ENCODE measurements at regions not wholly inside any gene's neighbourhood (a gene's known extent, or its start where the extent isn't known, plus 50 kb on each side); places are given as distances from the start of the nearest gene placed in this dataset.

DNA sequence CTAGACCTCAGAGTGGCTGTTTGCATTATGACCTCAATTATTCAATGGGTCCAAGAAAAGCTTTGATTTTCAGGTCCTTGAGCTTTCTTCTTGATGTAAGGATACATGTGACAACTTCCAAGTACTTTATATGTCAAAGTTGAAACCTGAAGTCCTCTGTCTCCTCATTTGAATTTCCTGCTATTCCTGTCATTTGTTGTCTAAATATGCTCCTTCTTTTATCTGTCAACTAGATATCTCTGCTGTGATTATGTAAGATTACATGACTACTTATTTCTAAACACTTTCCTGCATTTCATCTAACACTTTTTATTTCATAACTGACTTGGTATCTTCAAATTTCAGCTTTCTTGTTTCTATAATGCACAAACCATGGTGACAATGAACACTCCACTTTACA lies 670.0 kb upstream of the FAM174A start:
- Mint-ChIP-seq H3K27ac (no peak overlapping the region), H3K36me3 (ENCODE audit: insufficient read depth in 1 of 3, low read depth in 3 of 3) (no peaks in the 10 kb centered on the region; a peak in 1 of 7 replicates), H3K4me1 (no peaks in the 10 kb centered on the region), H3K27me3 (ENCODE audit: low read depth) (no peaks in the 10 kb centered on the region), H3K4me3 (no peak overlapping the region), H3K9me3 (peaks cover 0 to 6% of the 10 kb centered on the region in 2 experiments; a peak in 2 of 5 replicates)
- Histone ChIP-seq H2BK120ac (ENCODE audit: low read depth, low read length, poor library complexity, severe bottlenecking) (no peak overlapping the region), H4K91ac (ENCODE audit: insufficient read length, low read depth, low read length) (no peak overlapping the region), H4K20me1 (ENCODE audit: control insufficient read depth, insufficient read depth, insufficient read length) (no peaks in the 10 kb centered on the region), H2BK20ac (ENCODE audit: low read depth, low read length, poor library complexity, severe bottlenecking) (no peak overlapping the region), H3K23me2 (ENCODE audit: insufficient read length, low read depth, low read length, poor library complexity, severe bottlenecking) (no peaks in the 10 kb centered on the region), H3T11ph (ENCODE audit: low read length) (no peak overlapping the region), H4K5ac (ENCODE audit: insufficient read length, low read depth, low read length) (no peak overlapping the region), H2AK5ac (ENCODE audit: insufficient read length, low read length) (no peak overlapping the region), H4K8ac (replicated peaks; ENCODE audit: insufficient read length, low read depth, low read length) (no peak overlapping the region), H3K9ac (ENCODE audit: extremely low read depth, insufficient read length, low read length) (no peak overlapping the region), H3K27me3 (ENCODE audit: insufficient read depth, low read length) (no peaks in the 10 kb centered on the region), H3K14ac (ENCODE audit: insufficient read depth, low read length) (no peak overlapping the region), H2BK15ac (ENCODE audit: low read depth, low read length) (no peak overlapping the region), H3K27ac (ENCODE audit: insufficient read length, low read depth, low read length) (no peak overlapping the region), H3K18ac (ENCODE audit: insufficient read length, low read depth, low read length) (no peak overlapping the region), H2BK5ac (ENCODE audit: insufficient read length, low read length) (no peak overlapping the region), H3K56ac (ENCODE audit: insufficient read length, low read depth, low read length) (no peak overlapping the region), H3K4me1 (ENCODE audit: insufficient read depth, low read length) (no peaks in the 10 kb centered on the region), H3K9me3 (ENCODE audit: control insufficient read depth, low read depth, low read length) (no peaks in the 10 kb centered on the region), H3K4ac (ENCODE audit: low read depth, low read length) (no peak overlapping the region), H3K79me2 (ENCODE audit: insufficient read depth, low read length) (no peaks in the 10 kb centered on the region), H3K79me1 (ENCODE audit: insufficient read depth, low read depth, low read length, poor library complexity, severe bottlenecking) (no peaks in the 10 kb centered on the region), H2AFZ (ENCODE audit: low read length) (no peak overlapping the region), H2BK12ac (ENCODE audit: insufficient read length, low read depth, low read length) (no peak overlapping the region), H3K4me2 (ENCODE audit: insufficient read depth, insufficient read length, low read length) (no peak overlapping the region), H3K23ac (ENCODE audit: insufficient read length, low read depth, low read length) (no peak overlapping the region)
- DNase-seq: no peak
- no peak for TF ChIP-seq CTCF (conservative IDR thresholded peaks at IDR 0.05)
